OCI-LY7 (cell line): ENCODE measurements at regions not wholly inside any gene's neighbourhood (a gene's known extent, or its start where the extent isn't known, plus 50 kb on each side); places are given as distances from the start of the nearest gene placed in this dataset.

Source experiments
- BruUV-seq: library from RNA; stranded (reverse); fragments of 400-500 nt; replicated peaks from 2 replicates; lab custom pipeline; 2021; lab: Mats Ljungman, UMichigan
- CTCF ChIA-PET: fragments of 300-600 bp; sonication (Branson Sonifier 250); formaldehyde crosslinking; loops from one replicate; lab custom pipeline; 2022; ENCODE audit warnings: antibody characterized with exemption; ENCODE audit not compliant: unreplicated experiment; lab: Charles Lee
- POLR2A ChIA-PET: fragments of 300-600 bp; sonication (Branson Sonifier 250); formaldehyde crosslinking; loops from one replicate; lab custom pipeline; 2022; ENCODE audit warnings: antibody characterized with exemption; lab: Charles Lee
- DNase-seq: peaks from one replicate; pipeline ENCODE4 v3.0.0-alpha.2; 2015; ENCODE audit warnings: low spot score
- H2AFZ ChIP-seq: fragments of 200-600 bp; sonication (generic), shearing (Covaris generic); 2 replicates; pipeline ENCODE4 v1.6.1; 2014; ENCODE audit warnings: mild to moderate bottlenecking, antibody characterized with exemption, low read length, moderate library complexity
- H3K27ac ChIP-seq: fragments of 200-600 bp; sonication (generic); 2 replicates; pipeline ENCODE4 v1.5.1; 2014; ENCODE audit warnings: mixed run types, low read depth, mild to moderate bottlenecking, moderate library complexity, low read length, inconsistent platforms; ENCODE audit not compliant: poor library complexity, severe bottlenecking
- H3K36me3 ChIP-seq: fragments of 200-600 bp; sonication (generic); 2 replicates; pipeline ENCODE4 v1.6.1; 2014; ENCODE audit warnings: mild to moderate bottlenecking, antibody characterized with exemption, low read length, moderate library complexity, mixed read lengths; ENCODE audit not compliant: insufficient read depth
- H3K4me1 ChIP-seq: fragments of 200-600 bp; sonication (generic); 2 replicates; pipeline ENCODE4 v1.5.1; 2014; ENCODE audit warnings: mild to moderate bottlenecking, low read length; ENCODE audit not compliant: insufficient read depth, poor library complexity, severe bottlenecking
- H3K4me2 ChIP-seq: fragments of 200-600 bp; sonication (generic); 2 replicates; pipeline ENCODE4 v1.6.1; 2014; ENCODE audit warnings: mild to moderate bottlenecking, low read length
- H3K4me3 ChIP-seq: fragments of 200-600 bp; sonication (generic); 2 replicates; pipeline ENCODE4 v1.5.1; 2014; ENCODE audit warnings: mild to moderate bottlenecking, low read depth, low read length; ENCODE audit not compliant: poor library complexity, severe bottlenecking
- H3K79me2 ChIP-seq: fragments of 200-600 bp; sonication (generic); 2 replicates; pipeline ENCODE4 v1.6.1; 2016; ENCODE audit warnings: low read depth, mild to moderate bottlenecking, low read length, moderate library complexity, mixed read lengths; ENCODE audit not compliant: insufficient read depth
- H3K9me2 ChIP-seq: fragments of 200-600 bp; sonication (generic); 2 replicates; pipeline ENCODE4 v1.6.1; 2016; ENCODE audit warnings: mild to moderate bottlenecking, low read length, mixed read lengths; ENCODE audit not compliant: insufficient read depth
- H3K9me3 ChIP-seq: fragments of 200-600 bp; sonication (generic); 2 replicates; pipeline ENCODE4 v1.6.1; 2014; ENCODE audit warnings: mild to moderate bottlenecking, mixed run types, low read length, mixed read lengths
- H4K20me1 ChIP-seq: fragments of 200-600 bp; sonication (generic); 2 replicates; pipeline ENCODE4 v1.6.1; 2014; ENCODE audit warnings: mild to moderate bottlenecking, antibody characterized with exemption, low read length, moderate library complexity, mixed read lengths; ENCODE audit not compliant: insufficient read depth
- EZH2phosphoT487 ChIP-seq: fragments of 200-600 bp; sonication (generic); IDR thresholded peaks from 2 replicates; pipeline ENCODE4 v1.6.1; 2018; ENCODE audit warnings: low read depth, borderline replicate concordance, mild to moderate bottlenecking, mixed run types, antibody characterized with exemption, low read length, moderate library complexity, mixed read lengths
- intact Hi-C: fragments of 100-400 bp; cut with micrococcal nuclease; formaldehyde crosslinking; loops from one replicate; pipeline ENCODE4 v1.10.0; 2022; ENCODE audit not compliant: unreplicated experiment
- TF ChIP-seq, protein P1 (sequence below): fragments of 200-600 bp; sonication (generic); conservative IDR thresholded peaks from 2 replicates; pipeline ENCODE4 v1.5.1; 2014; ENCODE audit warnings: mild to moderate bottlenecking, antibody characterized with exemption, low read length, moderate library complexity, mixed read lengths

DNA sequence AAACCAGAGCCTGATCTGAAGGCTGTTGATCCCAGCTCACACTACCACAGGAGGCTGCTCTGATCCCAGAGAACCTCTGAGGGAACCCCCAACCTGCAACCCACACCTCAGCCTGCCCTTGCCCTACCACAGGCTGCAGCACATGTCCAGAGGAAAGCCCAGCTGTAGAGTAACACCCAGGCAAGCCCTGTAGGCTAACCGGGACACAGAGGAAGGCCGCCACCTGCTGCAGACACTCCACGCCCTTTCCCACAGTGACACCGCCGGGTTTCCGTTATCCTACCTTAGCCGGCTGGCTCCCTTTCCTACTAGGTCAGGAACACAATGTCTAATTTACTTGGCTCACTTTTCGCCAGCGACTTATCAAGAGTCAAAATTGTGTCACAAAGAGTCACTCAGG is 266.7 kb upstream of the KLHL29 start:
- BruUV-seq, result no TSS peak
- CTCF ChIA-PET, result no interaction called here
- Histone ChIP-seq H3K79me2 (no peaks in the 10 kb centered on the region), H4K20me1 (no peaks in the 10 kb centered on the region), H3K27ac (no peak overlapping the region), H3K36me3 (no peaks in the 10 kb centered on the region), H2AFZ (no peak overlapping the region), H3K4me1 (no peaks in the 10 kb centered on the region), H3K9me3 (no peaks in the 10 kb centered on the region), H3K4me3 (no peak overlapping the region), H3K9me2 (no peaks in the 10 kb centered on the region), H3K4me2 (no peak overlapping the region)
- no peak for TF ChIP-seq EZH2phosphoT487
- TF ChIP-seq, protein P1, sequence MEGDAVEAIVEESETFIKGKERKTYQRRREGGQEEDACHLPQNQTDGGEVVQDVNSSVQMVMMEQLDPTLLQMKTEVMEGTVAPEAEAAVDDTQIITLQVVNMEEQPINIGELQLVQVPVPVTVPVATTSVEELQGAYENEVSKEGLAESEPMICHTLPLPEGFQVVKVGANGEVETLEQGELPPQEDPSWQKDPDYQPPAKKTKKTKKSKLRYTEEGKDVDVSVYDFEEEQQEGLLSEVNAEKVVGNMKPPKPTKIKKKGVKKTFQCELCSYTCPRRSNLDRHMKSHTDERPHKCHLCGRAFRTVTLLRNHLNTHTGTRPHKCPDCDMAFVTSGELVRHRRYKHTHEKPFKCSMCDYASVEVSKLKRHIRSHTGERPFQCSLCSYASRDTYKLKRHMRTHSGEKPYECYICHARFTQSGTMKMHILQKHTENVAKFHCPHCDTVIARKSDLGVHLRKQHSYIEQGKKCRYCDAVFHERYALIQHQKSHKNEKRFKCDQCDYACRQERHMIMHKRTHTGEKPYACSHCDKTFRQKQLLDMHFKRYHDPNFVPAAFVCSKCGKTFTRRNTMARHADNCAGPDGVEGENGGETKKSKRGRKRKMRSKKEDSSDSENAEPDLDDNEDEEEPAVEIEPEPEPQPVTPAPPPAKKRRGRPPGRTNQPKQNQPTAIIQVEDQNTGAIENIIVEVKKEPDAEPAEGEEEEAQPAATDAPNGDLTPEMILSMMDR, result no peak
- POLR2A ChIA-PET, result no interaction called here
- intact Hi-C loops, result no loop called here
- no peak for DNase-seq

- Histone ChIP-seq H3K27ac (no peak overlapping the region), H3K36me3 (no peaks in the 10 kb centered on the region), H3K4me1 (no peaks in the 10 kb centered on the region), H3K9me2 (no peaks in the 10 kb centered on the region), H3K4me2 (no peak overlapping the region), H3K79me2 (no peaks in the 10 kb centered on the region), H3K9me3 (no peaks in the 10 kb centered on the region), H2AFZ (no peak overlapping the region), H3K4me3 (no peak overlapping the region), H4K20me1 (no peaks in the 10 kb centered on the region)
- DNase-seq, result no peak
- BruUV-seq, result no TSS peak
- ChIA-PET CTCF (no interaction called here), POLR2A (no interaction called here)
- intact Hi-C loops, result no loop called here
- TF ChIP-seq EZH2phosphoT487, result no peak
- TF ChIP-seq, protein P1, result no peak
These were observed 266.1 kb upstream of the KLHL29 start for GRCh38 chr2:23118894-23119293.

GRCh38 chr2:23120161-23120560 is 264.8 kb upstream of the KLHL29 start:
- DNase-seq, result no peak
- no TSS peak for BruUV-seq
- Histone ChIP-seq H3K27ac (no peak overlapping the region), H3K9me2 (no peaks in the 10 kb centered on the region), H2AFZ (no peak overlapping the region), H3K4me3 (no peak overlapping the region), H3K4me2 (no peak overlapping the region), H3K4me1 (no peaks in the 10 kb centered on the region), H3K9me3 (no peaks in the 10 kb centered on the region), H4K20me1 (no peaks in the 10 kb centered on the region), H3K79me2 (no peaks in the 10 kb centered on the region), H3K36me3 (no peaks in the 10 kb centered on the region)
- POLR2A ChIA-PET, result no interaction called here
- TF ChIP-seq EZH2phosphoT487, result no peak
- TF ChIP-seq, protein P1, result no peak
- intact Hi-C loops, result no loop called here
- CTCF ChIA-PET, result no interaction called here
